Sigmoid colon (tissue), 3 donors: ENCODE measurements at regions not wholly inside any gene's neighbourhood (a gene's known extent, or its start where the extent isn't known, plus 50 kb on each side); places are given as distances from the start of the nearest gene placed in this dataset.

Source experiments
- CTCF ChIP-seq, 4 experiments: fragments of 450-650 bp in 3 of 4; fragments of 200-600 bp in 1 of 4; IDR thresholded peaks; one replicate each; pipeline ENCODE4 v1.5.1; 2016 to 2019; ENCODE audit warnings: antibody characterized with exemption in 4 of 4, mild to moderate bottlenecking in 3 of 4, moderate library complexity in 2 of 4
- POLR2A ChIP-seq, 2 donors: fragments of 450-650 bp; IDR thresholded peaks; one replicate each; pipeline ENCODE4 v1.6.1; 2016; ENCODE audit warnings: antibody characterized with exemption in 2 of 2, mild to moderate bottlenecking in 2 of 2, moderate library complexity in 2 of 2

GRCh38 chr1:41978986-41979385, 60.3 kb upstream of the HIVEP3 start:
- no peak for TF ChIP-seq CTCF (IDR thresholded peaks at IDR 0.05)
- TF ChIP-seq POLR2A (IDR thresholded peaks at IDR 0.05), result no peak
